Loucy (cell line): ENCODE measurements at regions not wholly inside any gene's neighbourhood (a gene's known extent, or its start where the extent isn't known, plus 50 kb on each side); places are given as distances from the start of the nearest gene placed in this dataset.

Experiments used
- H2AFZ ChIP-seq: fragments of 200-600 bp; sonication (generic); 2 replicates; pipeline ENCODE4 v1.6.0; 2016; ENCODE audit warnings: antibody characterized with exemption, mild to moderate bottlenecking, low read length, moderate library complexity
- H3F3A ChIP-seq: fragments of 200-600 bp; 2 replicates; pipeline ENCODE4 v1.6.0; 2016; ENCODE audit warnings: antibody characterized with exemption, low read depth, mild to moderate bottlenecking
- H3K27me3 ChIP-seq: fragments of 200-600 bp; sonication (generic); 2 replicates; pipeline ENCODE4 v1.6.1; 2014; ENCODE audit warnings: low read length, mild to moderate bottlenecking; ENCODE audit not compliant: insufficient read depth, poor library complexity, severe bottlenecking
- H3K36me3 ChIP-seq: fragments of 200-600 bp; sonication (generic); 2 replicates; pipeline ENCODE4 v1.6.1; 2016; ENCODE audit warnings: low read length; ENCODE audit not compliant: insufficient read depth
- H3K4me1 ChIP-seq: fragments of 200-600 bp; sonication (generic); 2 replicates; pipeline ENCODE4 v1.5.1; 2014; ENCODE audit warnings: low read length, mild to moderate bottlenecking; ENCODE audit not compliant: insufficient read depth, poor library complexity, severe bottlenecking
- H3K4me2 ChIP-seq: fragments of 200-600 bp; sonication (generic); 2 replicates; pipeline ENCODE4 v1.6.0; 2014; ENCODE audit warnings: antibody characterized with exemption, low read length, low read depth, mild to moderate bottlenecking; ENCODE audit not compliant: poor library complexity, severe bottlenecking
- H3K4me3 ChIP-seq: fragments of 200-600 bp; sonication (generic); 2 replicates; pipeline ENCODE4 v1.5.1; 2014; ENCODE audit warnings: low read length, mild to moderate bottlenecking, mixed read lengths; ENCODE audit not compliant: poor library complexity, severe bottlenecking
- H3K79me2 ChIP-seq: fragments of 200-600 bp; sonication (generic); 2 replicates; pipeline ENCODE4 v1.6.1; 2014; ENCODE audit warnings: low read length; ENCODE audit not compliant: insufficient read depth
- H3K9ac ChIP-seq: fragments of 200-600 bp; sonication (generic); 2 replicates; pipeline ENCODE4 v1.6.0; 2014; ENCODE audit warnings: mild to moderate bottlenecking, low read depth, low read length, moderate library complexity; ENCODE audit not compliant: poor library complexity, severe bottlenecking
- H3K9me2 ChIP-seq: fragments of 200-600 bp; sonication (generic); replicated peaks from 2 replicates; pipeline ENCODE4 v1.6.1; 2016; ENCODE audit warnings: low read depth, low read length, mixed read lengths
- H3K9me3 ChIP-seq: fragments of 200-600 bp; sonication (generic); 2 replicates; pipeline ENCODE4 v1.6.1; 2014; ENCODE audit warnings: mild to moderate bottlenecking, antibody characterized with exemption, low read length, low read depth; ENCODE audit not compliant: insufficient read depth
- H4K20me1 ChIP-seq: fragments of 200-600 bp; sonication (generic); 2 replicates; pipeline ENCODE4 v1.6.0; 2014; ENCODE audit warnings: antibody characterized with exemption, low read length, mild to moderate bottlenecking; ENCODE audit not compliant: insufficient read depth, poor library complexity, severe bottlenecking
- CTCF ChIP-seq: fragments of 200-600 bp; sonication (generic); conservative IDR thresholded peaks from 2 replicates; pipeline ENCODE4 v1.5.1; 2014; ENCODE audit warnings: mild to moderate bottlenecking, antibody characterized with exemption, low read length
- EZH2phosphoT487 ChIP-seq: fragments of 200-600 bp; IDR thresholded peaks from 2 replicates; pipeline ENCODE4 v1.6.1; 2018; ENCODE audit warnings: antibody characterized with exemption, mild to moderate bottlenecking, moderate library complexity, borderline replicate concordance

- no peak overlapping the region for H3K4me2 ChIP-seq
- H3K4me3 ChIP-seq = no peak overlapping the region
- H3K36me3 ChIP-seq = no peaks in the 10 kb centered on the region
- no peaks in the 10 kb centered on the region for H3K9me3 ChIP-seq
- no peaks in the 10 kb centered on the region for H3K79me2 ChIP-seq
- no peaks in the 10 kb centered on the region for H3K4me1 ChIP-seq
- H4K20me1 ChIP-seq = no peaks in the 10 kb centered on the region
- no peaks in the 10 kb centered on the region for H3F3A ChIP-seq
- TF ChIP-seq EZH2phosphoT487 (no peak), CTCF (no peak)
- H3K9me2 ChIP-seq = no peaks in the 10 kb centered on the region
- H3K27me3 ChIP-seq = no peaks in the 10 kb centered on the region
- H2AFZ ChIP-seq = no peak overlapping the region
- no peak overlapping the region for H3K9ac ChIP-seq
These were observed 181.8 kb upstream of the MTNR1B start for GRCh38 chr11:92787638-92788037.

GRCh38 chr11:92789761-92790160 lies 179.7 kb upstream of the MTNR1B start:
- H3K4me2 ChIP-seq = no peak overlapping the region
- no peaks in the 10 kb centered on the region for H3K4me1 ChIP-seq
- no peak overlapping the region for H3K9ac ChIP-seq
- TF ChIP-seq CTCF = no peak
- H3K79me2 ChIP-seq = no peaks in the 10 kb centered on the region
- H3K27me3 ChIP-seq = no peaks in the 10 kb centered on the region
- H3K36me3 ChIP-seq = no peaks in the 10 kb centered on the region
- no peak overlapping the region for H3K4me3 ChIP-seq
- H3K9me3 ChIP-seq = no peaks in the 10 kb centered on the region
- no peaks in the 10 kb centered on the region for H4K20me1 ChIP-seq
- no peaks in the 10 kb centered on the region for H3F3A ChIP-seq
- no peak overlapping the region for H2AFZ ChIP-seq
- H3K9me2 ChIP-seq = no peaks in the 10 kb centered on the region

GRCh38 chr11:92790366-92790765 lies 179.1 kb upstream of the MTNR1B start:
- Histone ChIP-seq H3K9me2 (no peaks in the 10 kb centered on the region), H3K36me3 (no peaks in the 10 kb centered on the region), H3K9me3 (no peaks in the 10 kb centered on the region), H3K9ac (no peak overlapping the region), H3K27me3 (no peaks in the 10 kb centered on the region), H2AFZ (no peak overlapping the region), H3K4me3 (no peak overlapping the region), H3K4me1 (no peaks in the 10 kb centered on the region), H3F3A (no peaks in the 10 kb centered on the region), H3K4me2 (no peak overlapping the region), H4K20me1 (no peaks in the 10 kb centered on the region), H3K79me2 (no peaks in the 10 kb centered on the region)
- no peak for TF ChIP-seq EZH2phosphoT487
- no peak for TF ChIP-seq CTCF
